Prostate gland (tissue), 2 donors: ENCODE measurements at regions not wholly inside any gene's neighbourhood (a gene's known extent, or its start where the extent isn't known, plus 50 kb on each side); places are given as distances from the start of the nearest gene placed in this dataset.

Source experiments
- CTCF ChIP-seq, 4 experiments: fragments of 200-600 bp in 2 of 4; fragments of 450-650 bp in 2 of 4; sonication (generic) in 2 of 4; IDR thresholded peaks; 1 replicate in 3 of 4; 2 replicates in 1 of 4; pipeline ENCODE4 v1.5.1; 2016 to 2019; ENCODE audit warnings: antibody characterized with exemption in 4 of 4, mild to moderate bottlenecking in 2 of 4, moderate library complexity in 2 of 4
- POLR2AphosphoS5 ChIP-seq: sonication (generic); formaldehyde crosslinking; IDR thresholded peaks from one replicate; pipeline ENCODE4 v1.6.1; 2017; ENCODE audit warnings: antibody characterized with exemption

GRCh38 chr14:106058342-106058741, 532.0 kb downstream of the TMEM121 start:
- TF ChIP-seq CTCF (IDR thresholded peaks at IDR 0.05) = no peak
- no peak for TF ChIP-seq POLR2AphosphoS5
